ENCODE measurements at regions not wholly inside any gene's neighbourhood (a gene's known extent, or its start where the extent isn't known, plus 50 kb on each side); places are given as distances from the start of the nearest gene placed in this dataset.

- TF ChIP-seq CTCF (conservative IDR thresholded peaks at IDR 0.05 in 1 of 2, IDR thresholded peaks at IDR 0.05 in 1 of 2; ENCODE audit: low read depth in 1 of 2, low read length in 2 of 2) (no peak), EZH2 (IDR thresholded peaks at IDR 0.05; ENCODE audit: low read length, missing control alignments) (no peak)
Observed at GRCh38 chr18:73552171-73552570, 595.5 kb downstream of the FBXO15 start.

All from fibroblast of lung (primary cell).